Endothelial cell of umbilical vein (primary cell): ENCODE measurements at regions not wholly inside any gene's neighbourhood (a gene's known extent, or its start where the extent isn't known, plus 50 kb on each side); places are given as distances from the start of the nearest gene placed in this dataset.

Experiments used
- BruUV-seq: library from RNA; stranded (reverse); fragments of 400-500 nt; replicated peaks from 2 replicates; lab custom pipeline; 2021; lab: Mats Ljungman, UMichigan
- CTCF ChIA-PET: fragments of 300-600, 350-600 bp; sonication (Branson Sonifier 250); formaldehyde crosslinking; loops from one replicate; lab custom pipeline; 2021; ENCODE audit warnings: antibody characterized with exemption, inconsistent platforms; lab: Charles Lee
- POLR2A ChIA-PET: fragments of 300-600, 350-600 bp; sonication (Branson Sonifier 250); formaldehyde crosslinking; loops from one replicate; lab custom pipeline; 2021; ENCODE audit warnings: antibody characterized with exemption, inconsistent platforms; lab: Charles Lee
- DNase-seq: peaks from one replicate; pipeline ENCODE4 v3.0.0-alpha.2; 2011; ENCODE audit warnings: low read depth, low spot score
- FAIRE-seq: peaks from 2 replicates; lab custom pipeline; 2011; peaks lifted over from hg19 to GRCh38; lab: Jason Lieb, UNC
- H2AFZ ChIP-seq: 2 replicates; pipeline ENCODE4 v1.6.0; 2012; ENCODE audit warnings: low read depth, low read length, control low read depth, inconsistent platforms
- H3K27ac ChIP-seq: 2 replicates; pipeline ENCODE4 v1.5.1; 2011; ENCODE audit warnings: low read depth, mild to moderate bottlenecking, control low read depth, low read length, moderate library complexity; ENCODE audit not compliant: insufficient read depth
- H3K27me3 ChIP-seq, 2 experiments: 2 replicates each; pipeline versions ENCODE4 v1.6.0 to v1.6.1; 2011; ENCODE audit warnings: low read length in 2 of 2, mixed read lengths in 1 of 2; ENCODE audit not compliant: control insufficient read depth in 2 of 2, insufficient read depth in 2 of 2
- H3K36me3 ChIP-seq, 2 experiments: 2 replicates in 1 of 2; 3 replicates in 1 of 2; pipeline ENCODE4 v1.5.1; 2011; ENCODE audit warnings: low read length in 2 of 2, mild to moderate bottlenecking in 1 of 2, moderate library complexity in 1 of 2; ENCODE audit not compliant: control insufficient read depth in 2 of 2, insufficient read depth in 2 of 2; ENCODE audit errors: extremely low read depth in 1 of 2
- H3K4me1 ChIP-seq: 3 replicates; pipeline ENCODE4 v1.5.1; 2011; ENCODE audit warnings: mild to moderate bottlenecking, low read length; ENCODE audit not compliant: control insufficient read depth, insufficient read depth; ENCODE audit errors: extremely low read depth
- H3K4me2 ChIP-seq: 2 replicates; pipeline ENCODE4 v1.6.1; 2011; ENCODE audit warnings: low read length, control low read depth, mixed read lengths; ENCODE audit not compliant: insufficient read depth
- H3K4me3 ChIP-seq, 3 experiments: fragments of 200-600 bp in 1 of 3; sonication (generic), shearing (Covaris generic) in 1 of 3; replicated peaks in 1 of 3; 2 replicates each; pipeline ENCODE4 v1.5.1; 2011 to 2016; ENCODE audit warnings: control low read depth in 3 of 3, low read length in 3 of 3, mild to moderate bottlenecking in 2 of 3, inconsistent platforms in 1 of 3, low read depth in 1 of 3, moderate library complexity in 1 of 3; ENCODE audit not compliant: insufficient read depth in 1 of 3
- H3K79me2 ChIP-seq: 2 replicates; pipeline ENCODE4 v1.6.0; 2012; ENCODE audit warnings: low read length, inconsistent platforms; ENCODE audit not compliant: control insufficient read depth, insufficient read depth
- H3K9ac ChIP-seq: replicated peaks from 2 replicates; pipeline ENCODE3; 2011; ENCODE audit warnings: low read length, control low read depth; ENCODE audit not compliant: insufficient read depth; ENCODE audit errors: extremely low read depth
- H3K9me1 ChIP-seq: replicated peaks from 3 replicates; pipeline ENCODE4 v1.6.0; 2011; ENCODE audit warnings: mild to moderate bottlenecking, low read length; ENCODE audit not compliant: control insufficient read depth, insufficient read depth; ENCODE audit errors: extremely low read depth
- H3K9me3 ChIP-seq: replicated peaks from 2 replicates; pipeline ENCODE4 v1.5.1; 2012; ENCODE audit warnings: low read length, inconsistent platforms; ENCODE audit not compliant: control insufficient read depth, insufficient read depth
- H4K20me1 ChIP-seq: replicated peaks from 2 replicates; pipeline ENCODE3; 2011; ENCODE audit warnings: mild to moderate bottlenecking, low read length; ENCODE audit not compliant: control insufficient read depth, insufficient read depth; ENCODE audit errors: extremely low read depth
- FOS ChIP-seq: IDR thresholded peaks from 2 replicates; pipeline ENCODE4 v1.6.1; 2011; ENCODE audit warnings: mild to moderate bottlenecking, low read length, moderate library complexity, borderline replicate concordance; ENCODE audit not compliant: insufficient read depth
- GATA2 ChIP-seq: IDR thresholded peaks from 2 replicates; pipeline ENCODE4 v1.7.0; 2011; ENCODE audit warnings: low read depth, mild to moderate bottlenecking, moderate library complexity, mixed read lengths, low read length; ENCODE audit not compliant: insufficient read length, insufficient read depth
- JUN ChIP-seq: IDR thresholded peaks from 2 replicates; pipeline ENCODE4 v1.6.1; 2011; ENCODE audit warnings: borderline replicate concordance, low read depth; ENCODE audit not compliant: insufficient read length, insufficient read depth
- MYC ChIP-seq: IDR thresholded peaks from one replicate; pipeline ENCODE4 v1.6.1; 2011; ENCODE audit warnings: mild to moderate bottlenecking, low read depth, low read length
- POLR2A ChIP-seq: IDR thresholded peaks from 2 replicates; pipeline ENCODE4 v1.6.1; 2012; ENCODE audit warnings: low read depth, mild to moderate bottlenecking, control low read depth, low read length
- dilution Hi-C: fragments of 300-500 bp; cut with MboI; formaldehyde crosslinking; loops from one replicate; pipeline ENCODE4 v1.15.0; 2019; ENCODE audit warnings: low sequenced_read_pairs; ENCODE audit not compliant: extremely low pct_ligation_motif_present
- intact Hi-C: fragments of 100-400 bp; cut with micrococcal nuclease; formaldehyde crosslinking; loops from one replicate; pipeline ENCODE4 v1.10.0; 2022

DNA sequence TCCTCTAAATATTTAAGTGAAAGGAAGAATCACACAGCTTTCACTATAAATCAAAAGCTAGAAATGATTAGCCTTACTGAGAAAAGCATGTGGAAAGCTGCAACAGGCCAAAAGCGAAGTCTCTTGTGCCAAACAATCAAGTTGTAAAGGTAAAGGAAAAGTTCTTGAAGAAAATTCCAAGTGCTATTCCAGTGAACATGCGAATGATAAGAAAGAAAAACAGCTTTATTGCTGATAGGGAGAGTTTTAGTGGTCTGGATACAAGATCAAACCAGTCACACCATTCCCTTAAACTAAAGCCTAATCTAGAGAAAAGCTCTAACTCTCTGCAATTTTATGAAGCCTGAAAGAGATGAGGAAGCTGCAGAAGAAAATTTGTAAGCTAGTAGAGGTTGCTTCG lies 190.9 kb downstream of the BTG1 start:
- Histone ChIP-seq H3K4me3 (no peak overlapping the region), H3K27me3 (no peaks in the 10 kb centered on the region), H3K9ac (no peak overlapping the region), H3K36me3 (no peaks in the 10 kb centered on the region), H3K27ac (no peak overlapping the region), H3K9me1 (no peaks in the 10 kb centered on the region), H3K4me1 (no peaks in the 10 kb centered on the region), H3K79me2 (no peaks in the 10 kb centered on the region), H4K20me1 (no peaks in the 10 kb centered on the region), H3K4me2 (no peak overlapping the region), H3K9me3 (no peaks in the 10 kb centered on the region), H2AFZ (no peak overlapping the region)
- DNase-seq, result no peak
- TF ChIP-seq JUN, result no peak
- intact Hi-C loops, result no loop called here
- no peak for FAIRE-seq
- BruUV-seq, result no TSS peak
- POLR2A ChIA-PET, result no interaction called here
- CTCF ChIA-PET, result interaction anchor here (0.8 to 1.3 kb wide), 3 partner anchors 11 to 143 kb away, joined by 3 to 4 read pairs (median 3); no protein-coding TSS in a partner anchor
- dilution Hi-C loops, result no loop called here

DNA sequence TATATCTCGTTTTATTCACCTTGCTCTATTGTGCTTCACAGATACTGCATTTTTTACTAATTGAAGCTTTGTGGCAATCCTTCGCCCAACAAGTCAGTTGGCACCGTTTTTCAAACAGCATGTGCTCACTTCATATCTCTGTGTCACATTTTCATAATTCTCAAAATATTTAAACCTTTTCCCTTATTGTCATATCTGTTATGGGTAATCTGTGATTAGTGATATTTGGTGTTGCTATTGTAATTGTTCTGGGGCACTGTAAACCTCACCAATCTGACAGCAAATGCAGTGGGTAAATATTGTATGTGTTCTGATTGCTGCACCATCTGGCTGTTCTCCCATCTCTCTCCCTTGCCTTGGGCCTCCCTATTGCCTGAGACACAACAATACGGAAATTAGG lies 191.3 kb downstream of the BTG1 start:
- no peak overlapping the region for H2AFZ ChIP-seq
- H3K27me3 ChIP-seq, result no peaks in the 10 kb centered on the region
- no peak overlapping the region for H3K27ac ChIP-seq
- no peaks in the 10 kb centered on the region for H3K4me1 ChIP-seq
- no peaks in the 10 kb centered on the region for H3K9me3 ChIP-seq
- no peak for DNase-seq
- H3K36me3 ChIP-seq, result no peaks in the 10 kb centered on the region
- intact Hi-C loops (no loop called here), dilution Hi-C loops (no loop called here)
- no peak for FAIRE-seq
- H3K9me1 ChIP-seq, result no peaks in the 10 kb centered on the region
- no peak overlapping the region for H3K4me2 ChIP-seq
- no TSS peak for BruUV-seq
- H4K20me1 ChIP-seq, result no peaks in the 10 kb centered on the region
- CTCF ChIA-PET, result no interaction called here
- POLR2A ChIA-PET, result no interaction called here
- H3K9ac ChIP-seq, result no peak overlapping the region
- TF ChIP-seq FOS, result no peak
- no peak for TF ChIP-seq MYC
- TF ChIP-seq GATA2, result no peak
- TF ChIP-seq POLR2A, result no peak
- no peak overlapping the region for H3K4me3 ChIP-seq
- H3K79me2 ChIP-seq, result no peaks in the 10 kb centered on the region
